HG02981 (cell line): ENCODE measurements at regions not wholly inside any gene's neighbourhood (a gene's known extent, or its start where the extent isn't known, plus 50 kb on each side); places are given as distances from the start of the nearest gene placed in this dataset.

ENCODE experiments used
- ATAC-seq: cut with Tn5 transposase; IDR thresholded peaks from one replicate; pipeline ENCODE4 v1.9.1; 2021; ENCODE audit warnings: mild to moderate bottlenecking, moderate library complexity; ENCODE audit not compliant: unreplicated experiment

- no peak for ATAC-seq
Observed at GRCh38 chrX:15191830-15192229, 78.1 kb downstream of the ASB9 start.

- ATAC-seq: no peak
Observed at GRCh38 chrX:15188039-15188438, 81.8 kb downstream of the ASB9 start.

GRCh38 chrX:15177316-15177715 lies 92.6 kb downstream of the ASB9 start:
- no peak for ATAC-seq

- no peak for ATAC-seq
Observed at GRCh38 chrX:15173411-15173810, 96.5 kb downstream of the ASB9 start.

GRCh38 chrX:15170927-15171326 lies 99.0 kb downstream of the ASB9 start:
- no peak for ATAC-seq

- ATAC-seq: no peak
Observed at GRCh38 chrX:15167826-15168225, 102.1 kb downstream of the ASB9 start.

- no peak for ATAC-seq
Observed at GRCh38 chrX:15165832-15166231, 104.1 kb downstream of the ASB9 start.

- ATAC-seq: no peak
Observed at GRCh38 chrX:15163131-15163530, 106.8 kb downstream of the ASB9 start.

- ATAC-seq: peak; percentile 47
Observed at GRCh38 chrX:15160558-15161095, 109.3 kb downstream of the ASB9 start.

GRCh38 chrX:15158736-15159406 lies 111.0 kb downstream of the ASB9 start:
- ATAC-seq: peak; percentile 69

GRCh38 chrX:15158350-15158735 lies 111.5 kb downstream of the ASB9 start:
- ATAC-seq: no peak

GRCh38 chrX:15157624-15158023 lies 112.3 kb downstream of the ASB9 start:
- no peak for ATAC-seq

- ATAC-seq: peak; percentile 84
Observed at GRCh38 chrX:15151267-15152186, 118.4 kb downstream of the ASB9 start.

GRCh38 chrX:15150586-15150985 lies 119.3 kb downstream of the ASB9 start:
- ATAC-seq: no peak

- no peak for ATAC-seq
Observed at GRCh38 chrX:15146515-15146914, 123.4 kb downstream of the ASB9 start.

- no peak for ATAC-seq
Observed at GRCh38 chrX:15143825-15144121, 126.1 kb downstream of the ASB9 start.

- peak; percentile 64 for ATAC-seq
Observed at GRCh38 chrX:15143050-15143824, 126.6 kb downstream of the ASB9 start.

- ATAC-seq: peak; percentile 48
Observed at GRCh38 chrX:15142084-15142715, 127.7 kb downstream of the ASB9 start.

GRCh38 chrX:15136795-15137194 lies 133.1 kb downstream of the ASB9 start:
- no peak for ATAC-seq

- no peak for ATAC-seq
Observed at GRCh38 chrX:15129412-15129811, 140.5 kb downstream of the ASB9 start.

- no peak for ATAC-seq
Observed at GRCh38 chrX:15128861-15129260, 141.0 kb downstream of the ASB9 start.
